Fibroblast of lung (primary cell): ENCODE measurements at regions not wholly inside any gene's neighbourhood (a gene's known extent, or its start where the extent isn't known, plus 50 kb on each side); places are given as distances from the start of the nearest gene placed in this dataset.

Source experiments
- DNase-seq, 2 donors: peaks; one replicate each; pipeline versions ENCODE4 v3.0.0 to v3.0.0-alpha.2; 2010; ENCODE audit warnings: low read depth in 2 of 2
- H2AFZ ChIP-seq: 2 replicates; pipeline ENCODE4 v1.5.1; 2012; ENCODE audit warnings: low read length, control low read depth, inconsistent platforms
- H3K27ac ChIP-seq: 2 replicates; pipeline ENCODE4 v1.5.1; 2011; ENCODE audit warnings: low read length, control low read depth; ENCODE audit not compliant: insufficient read depth
- H3K27me3 ChIP-seq: 2 replicates; pipeline ENCODE4 v1.5.1; 2011; ENCODE audit warnings: mild to moderate bottlenecking, low read length; ENCODE audit not compliant: control insufficient read depth, insufficient read depth
- H3K36me3 ChIP-seq: 2 replicates; pipeline ENCODE4 v1.5.1; 2011; ENCODE audit warnings: low read length; ENCODE audit not compliant: control insufficient read depth, insufficient read depth
- H3K4me1 ChIP-seq: 2 replicates; pipeline ENCODE4 v1.5.1; 2011; ENCODE audit warnings: low read length; ENCODE audit not compliant: control insufficient read depth, insufficient read depth; ENCODE audit errors: extremely low read depth
- H3K4me2 ChIP-seq: 2 replicates; pipeline ENCODE4 v1.5.1; 2011; ENCODE audit warnings: low read length, control low read depth; ENCODE audit not compliant: insufficient read depth; ENCODE audit errors: extremely low read depth
- H3K4me3 ChIP-seq, 4 experiments: fragments of 200-600 bp in 1 of 4; sonication (generic) in 1 of 4; replicated peaks in 1 of 4; 2 replicates each; pipeline ENCODE4 v1.5.1; 2011 to 2016; ENCODE audit warnings: low read length in 4 of 4, low read depth in 3 of 4, mild to moderate bottlenecking in 3 of 4, control low read depth in 2 of 4, inconsistent platforms in 1 of 4, mixed read lengths in 1 of 4; ENCODE audit not compliant: insufficient read depth in 1 of 4; ENCODE audit errors: control extremely low read depth in 1 of 4
- H3K79me2 ChIP-seq: 2 replicates; pipeline ENCODE4 v1.5.1; 2012; ENCODE audit warnings: mild to moderate bottlenecking, low read length, inconsistent platforms; ENCODE audit not compliant: control insufficient read depth, insufficient read depth
- H3K9ac ChIP-seq: 2 replicates; pipeline ENCODE4 v1.5.1; 2011; ENCODE audit warnings: mild to moderate bottlenecking, low read length, control low read depth; ENCODE audit not compliant: insufficient read depth
- H3K9me3 ChIP-seq: 2 replicates; pipeline ENCODE4 v1.5.1; 2012; ENCODE audit warnings: low read depth, low read length; ENCODE audit not compliant: control insufficient read depth, insufficient read depth
- H4K20me1 ChIP-seq: 2 replicates; pipeline ENCODE4 v1.5.1; 2011; ENCODE audit warnings: low read length; ENCODE audit not compliant: control insufficient read depth, insufficient read depth; ENCODE audit errors: extremely low read depth
- CTCF ChIP-seq, 2 donors: IDR thresholded peaks in 1 of 2; conservative IDR thresholded peaks in 1 of 2; 1 replicate in 1 of 2; 2 replicates in 1 of 2; pipeline ENCODE4 v1.5.1; 2011 to 2012; ENCODE audit warnings: low read length in 2 of 2, control low read depth in 1 of 2, inconsistent platforms in 1 of 2, low read depth in 1 of 2, mild to moderate bottlenecking in 1 of 2
- EZH2 ChIP-seq: IDR thresholded peaks from 2 replicates; pipeline ENCODE4 v1.5.1; 2012; ENCODE audit warnings: low read length, control low read depth, mild to moderate bottlenecking; ENCODE audit errors: missing control alignments

DNA sequence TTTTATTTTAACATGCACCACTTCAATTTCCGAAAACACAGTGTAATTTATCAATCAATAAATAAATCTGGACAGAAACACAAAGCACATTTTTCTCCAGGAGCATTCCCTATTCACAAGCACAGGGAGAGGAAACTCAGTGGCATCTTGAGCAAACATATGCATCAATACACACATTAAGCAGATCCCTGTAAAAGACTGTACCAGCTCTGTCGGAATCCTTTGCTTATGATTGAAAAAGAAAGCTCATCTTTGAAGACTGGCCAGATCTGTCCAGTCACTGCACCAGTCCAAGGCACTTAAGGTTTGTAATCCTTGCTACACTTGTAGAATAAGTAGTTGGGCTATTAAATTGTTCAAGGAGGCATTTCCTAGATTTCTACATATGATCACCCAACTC, 343.9 kb downstream of the BMPER start:
- Histone ChIP-seq H3K4me2 (no peak overlapping the region), H3K4me1 (no peaks in the 10 kb centered on the region), H4K20me1 (no peaks in the 10 kb centered on the region), H3K27ac (no peak overlapping the region), H3K79me2 (no peaks in the 10 kb centered on the region), H3K9ac (no peak overlapping the region), H3K36me3 (no peaks in the 10 kb centered on the region), H3K27me3 (no peaks in the 10 kb centered on the region), H3K4me3 (no peak overlapping the region), H2AFZ (no peak overlapping the region), H3K9me3 (no peaks in the 10 kb centered on the region)
- DNase-seq, result no peak
- TF ChIP-seq EZH2 (no peak), CTCF (conservative IDR thresholded peaks at IDR 0.05 in 1 of 2, IDR thresholded peaks at IDR 0.05 in 1 of 2; ENCODE audit: low read depth in 1 of 2, low read length in 2 of 2) (no peak)

DNA sequence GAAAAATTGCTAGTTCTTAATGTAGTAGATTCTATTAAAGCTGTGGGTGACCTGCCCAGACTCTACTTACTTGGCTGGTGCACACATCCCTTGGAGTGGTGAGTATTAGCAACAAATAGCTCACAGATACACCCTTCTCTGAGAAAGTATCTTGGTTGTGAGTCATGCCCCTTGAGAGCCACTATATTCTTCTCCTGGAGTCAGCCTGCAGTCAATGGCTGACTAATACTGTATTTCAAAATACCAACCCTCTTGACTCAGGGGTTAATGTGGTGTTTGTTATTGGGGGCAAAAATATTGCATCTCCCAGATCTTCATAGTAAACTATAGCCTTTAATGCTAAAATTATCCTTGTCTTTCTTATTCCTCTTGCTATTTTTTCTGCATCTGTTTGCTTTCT, 354.9 kb downstream of the BMPER start:
- peak overlapping the region; percentile 40 for H3K4me2 ChIP-seq
- H3K4me1 ChIP-seq, result peaks cover 6% of the 10 kb centered on the region
- TF ChIP-seq EZH2 (no peak), CTCF (conservative IDR thresholded peaks at IDR 0.05 in 1 of 2, IDR thresholded peaks at IDR 0.05 in 1 of 2; ENCODE audit: low read depth in 1 of 2, low read length in 2 of 2) (no peak)
- H3K79me2 ChIP-seq, result no peaks in the 10 kb centered on the region
- H3K36me3 ChIP-seq, result no peaks in the 10 kb centered on the region
- H2AFZ ChIP-seq, result no peak overlapping the region
- H3K9ac ChIP-seq, result no peak overlapping the region
- H3K4me3 ChIP-seq, result no peak overlapping the region
- peak; percentile 94 to 96 for DNase-seq
- no peaks in the 10 kb centered on the region for H3K9me3 ChIP-seq
- H3K27me3 ChIP-seq, result no peaks in the 10 kb centered on the region
- no peaks in the 10 kb centered on the region for H4K20me1 ChIP-seq
- no peak overlapping the region for H3K27ac ChIP-seq

DNA sequence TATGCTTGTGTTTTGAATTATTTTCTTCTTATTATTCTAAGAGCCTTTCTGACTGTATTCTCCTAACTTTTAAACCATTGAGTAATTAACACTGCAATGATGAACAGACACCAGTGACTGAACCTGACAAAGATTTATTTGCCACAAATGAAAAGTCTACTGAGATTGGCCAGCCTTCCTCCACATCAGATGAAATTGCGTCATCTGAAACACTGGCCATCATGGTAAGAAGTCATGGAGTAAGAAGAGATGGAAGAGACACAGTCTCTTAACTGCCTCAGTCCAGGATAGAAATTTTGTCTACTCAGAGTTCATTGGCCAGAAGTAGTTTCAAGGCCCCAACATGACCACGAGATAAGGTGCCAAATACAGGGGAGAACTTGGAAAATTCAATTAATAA, 357.8 kb downstream of the BMPER start:
- H3K9ac ChIP-seq, result no peak overlapping the region
- TF ChIP-seq CTCF (conservative IDR thresholded peaks at IDR 0.05 in 1 of 2, IDR thresholded peaks at IDR 0.05 in 1 of 2; ENCODE audit: low read depth in 1 of 2, low read length in 2 of 2) (no peak), EZH2 (no peak)
- H4K20me1 ChIP-seq, result no peaks in the 10 kb centered on the region
- H3K9me3 ChIP-seq, result no peaks in the 10 kb centered on the region
- H2AFZ ChIP-seq, result no peak overlapping the region
- H3K4me3 ChIP-seq, result no peak overlapping the region
- DNase-seq, result no peak
- H3K27ac ChIP-seq, result no peak overlapping the region
- H3K4me2 ChIP-seq, result no peak overlapping the region
- H3K4me1 ChIP-seq, result peaks cover 6% of the 10 kb centered on the region
- H3K79me2 ChIP-seq, result no peaks in the 10 kb centered on the region
- no peaks in the 10 kb centered on the region for H3K27me3 ChIP-seq
- no peaks in the 10 kb centered on the region for H3K36me3 ChIP-seq
